IPS-15b (cell line): ENCODE measurements at regions not wholly inside any gene's neighbourhood (a gene's known extent, or its start where the extent isn't known, plus 50 kb on each side); places are given as distances from the start of the nearest gene placed in this dataset.

Experiments
- H3K27me3 ChIP-seq: one replicate; pipeline ENCODE4 v1.6.1; 2013; ENCODE audit warnings: low read length; ENCODE audit not compliant: control insufficient read depth, insufficient read depth
- H3K36me3 ChIP-seq: one replicate; pipeline ENCODE4 v1.6.1; 2013; ENCODE audit warnings: low read length; ENCODE audit not compliant: control insufficient read depth, insufficient read depth
- H3K4me1 ChIP-seq: one replicate; pipeline ENCODE4 v1.6.1; 2013; ENCODE audit warnings: mild to moderate bottlenecking, low read length; ENCODE audit not compliant: control insufficient read depth, insufficient read depth
- H3K4me3 ChIP-seq: one replicate; pipeline ENCODE4 v1.5.1; 2013; ENCODE audit warnings: low read depth, low read length
- H3K9ac ChIP-seq: one replicate; pipeline ENCODE4 v1.6.1; 2013; ENCODE audit warnings: low read depth, mild to moderate bottlenecking, low read length
- H3K9me3 ChIP-seq: one replicate; pipeline ENCODE4 v1.6.1; 2013; ENCODE audit warnings: mild to moderate bottlenecking, low read length; ENCODE audit not compliant: control insufficient read depth, insufficient read depth

DNA sequence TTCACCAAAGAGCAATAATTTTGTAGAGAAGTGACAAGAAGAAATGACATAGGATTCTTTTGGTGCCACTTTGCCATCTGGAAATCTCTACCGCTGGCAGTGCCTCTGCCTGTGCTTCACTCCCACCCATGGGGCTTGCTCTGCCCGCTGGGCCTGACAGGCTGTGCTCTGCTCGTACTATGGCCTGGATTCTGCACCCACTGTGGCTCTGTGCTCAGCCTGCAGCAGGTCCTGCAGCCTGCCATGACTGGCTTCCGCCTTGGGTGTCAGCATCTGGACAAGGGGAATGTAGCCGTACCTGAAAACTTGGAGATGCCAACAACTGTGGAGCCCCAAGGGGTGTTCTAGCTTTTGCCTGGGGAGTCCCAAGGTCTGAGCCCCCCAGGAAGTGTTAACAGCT is 792.3 kb downstream of the CDH8 start:
- Histone ChIP-seq H3K36me3 (no peaks in the 10 kb centered on the region), H3K9me3 (no peaks in the 10 kb centered on the region), H3K27me3 (no peaks in the 10 kb centered on the region), H3K4me1 (no peaks in the 10 kb centered on the region), H3K9ac (no peak overlapping the region), H3K4me3 (no peak overlapping the region)

DNA sequence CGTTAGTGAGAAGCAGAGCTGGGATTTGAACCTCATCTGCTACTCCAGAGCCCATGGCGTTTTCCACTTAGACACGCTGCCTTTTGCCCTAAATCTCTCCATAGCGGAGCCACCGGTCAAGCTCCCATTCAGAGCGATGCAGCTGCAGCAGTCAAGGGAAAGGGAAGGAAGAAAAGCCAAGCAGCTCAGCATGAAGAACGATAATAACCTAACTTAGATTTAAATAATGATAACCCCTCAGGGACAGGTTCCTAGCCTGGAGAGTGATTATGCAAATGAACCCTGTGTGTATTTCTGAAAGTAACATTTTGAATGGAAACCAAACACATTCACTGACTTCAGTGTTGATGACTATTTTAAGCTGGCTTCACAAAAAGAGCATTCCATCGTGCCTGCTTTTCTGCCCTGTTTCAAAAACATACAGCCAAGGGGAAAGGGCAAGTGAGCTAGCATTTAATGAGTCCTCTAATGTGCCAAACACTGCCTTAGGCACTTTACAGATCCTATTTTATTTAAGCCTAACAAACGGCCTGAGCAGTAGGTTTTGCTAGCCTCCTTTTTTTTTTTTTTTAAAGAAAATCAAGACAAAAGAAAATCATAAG is 798.3 kb downstream of the CDH8 start:
- Histone ChIP-seq H3K36me3 (no peaks in the 10 kb centered on the region), H3K4me1 (no peaks in the 10 kb centered on the region), H3K27me3 (no peaks in the 10 kb centered on the region), H3K9ac (no peak overlapping the region), H3K9me3 (no peaks in the 10 kb centered on the region), H3K4me3 (no peak overlapping the region)

DNA sequence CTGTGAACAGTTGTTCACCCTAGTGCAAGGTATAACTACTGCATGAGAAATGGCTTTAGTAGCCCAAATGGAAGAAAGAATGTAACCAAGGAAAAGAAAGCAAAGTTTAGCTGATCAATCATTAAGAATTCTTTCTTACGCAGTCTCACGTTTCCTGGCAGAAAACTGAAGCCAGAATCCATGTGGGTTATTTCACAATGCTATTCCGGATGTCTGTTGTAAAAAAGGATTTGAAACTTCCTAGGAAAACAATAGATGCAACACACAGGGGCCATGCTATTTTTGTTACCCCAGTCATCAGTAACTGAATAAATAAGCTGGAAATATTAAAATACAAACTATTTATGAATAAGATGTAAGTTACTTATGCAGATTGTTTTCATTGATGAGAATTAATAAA is 802.5 kb downstream of the CDH8 start:
- Histone ChIP-seq H3K9me3 (no peaks in the 10 kb centered on the region), H3K4me3 (no peak overlapping the region), H3K36me3 (no peaks in the 10 kb centered on the region), H3K4me1 (no peaks in the 10 kb centered on the region), H3K9ac (no peak overlapping the region), H3K27me3 (no peaks in the 10 kb centered on the region)

DNA sequence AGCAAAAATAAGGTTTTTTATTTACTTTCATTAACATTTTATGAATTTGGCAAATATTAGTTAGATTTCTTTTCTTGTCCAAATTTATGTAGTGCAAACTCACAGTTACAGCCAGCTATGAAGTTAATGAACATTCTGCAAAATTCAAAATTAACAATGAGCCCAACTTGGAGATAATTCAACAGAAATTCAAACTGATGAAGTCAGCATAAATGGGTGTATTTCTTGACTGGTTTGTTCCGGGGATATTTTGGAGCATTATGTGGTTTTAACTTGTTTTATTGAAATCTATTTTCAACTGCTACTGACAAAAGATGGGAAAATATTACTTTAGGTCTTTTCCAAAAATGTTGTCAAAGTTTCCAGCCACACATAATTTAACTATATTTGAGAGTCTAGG is 807.9 kb downstream of the CDH8 start:
- no peaks in the 10 kb centered on the region for H3K4me1 ChIP-seq
- H3K27me3 ChIP-seq = no peaks in the 10 kb centered on the region
- no peak overlapping the region for H3K9ac ChIP-seq
- H3K9me3 ChIP-seq = no peaks in the 10 kb centered on the region
- no peak overlapping the region for H3K4me3 ChIP-seq
- no peaks in the 10 kb centered on the region for H3K36me3 ChIP-seq

DNA sequence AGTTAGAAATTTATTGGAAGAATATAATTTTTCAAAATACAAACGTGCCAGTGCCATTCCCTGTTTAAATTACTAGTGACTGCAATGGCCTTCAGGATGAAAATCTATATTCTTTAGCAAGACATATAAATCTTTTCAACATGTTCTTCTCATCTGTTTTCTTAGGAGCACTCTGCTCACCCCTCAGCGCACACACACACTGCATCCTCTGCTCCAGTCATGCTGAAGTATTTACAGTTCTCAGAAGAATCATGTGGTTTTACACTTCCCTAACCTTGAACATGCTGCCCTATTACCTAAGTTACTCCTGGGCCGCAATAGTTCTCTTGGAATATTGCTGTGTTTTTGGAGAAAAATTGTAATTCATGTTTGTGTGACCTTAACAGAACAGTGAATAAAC is 820.6 kb downstream of the CDH8 start:
- H3K4me1 ChIP-seq = no peaks in the 10 kb centered on the region
- H3K4me3 ChIP-seq = no peak overlapping the region
- H3K27me3 ChIP-seq = no peaks in the 10 kb centered on the region
- no peaks in the 10 kb centered on the region for H3K36me3 ChIP-seq
- no peak overlapping the region for H3K9ac ChIP-seq
- no peaks in the 10 kb centered on the region for H3K9me3 ChIP-seq

DNA sequence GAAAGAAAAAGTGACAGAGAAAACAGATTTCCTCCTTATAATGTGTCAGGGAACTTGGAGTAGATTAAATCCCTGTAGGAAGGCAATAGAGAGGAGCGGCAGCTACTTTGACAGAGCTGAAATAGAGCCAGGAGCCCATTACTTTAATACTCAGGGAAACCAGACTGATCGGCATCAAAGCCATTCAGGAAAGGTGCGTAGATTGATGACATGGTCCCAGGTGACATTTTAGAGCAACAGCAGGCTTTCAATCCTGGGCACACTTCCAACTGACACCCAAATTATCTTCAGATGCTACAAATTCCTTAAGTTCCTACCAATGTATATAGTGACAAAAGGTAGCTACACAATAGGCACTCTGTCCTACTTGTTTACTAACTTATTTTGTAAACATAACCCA is 821.5 kb downstream of the CDH8 start:
- H3K9ac ChIP-seq = no peak overlapping the region
- no peaks in the 10 kb centered on the region for H3K9me3 ChIP-seq
- no peaks in the 10 kb centered on the region for H3K27me3 ChIP-seq
- H3K36me3 ChIP-seq = no peaks in the 10 kb centered on the region
- no peaks in the 10 kb centered on the region for H3K4me1 ChIP-seq
- H3K4me3 ChIP-seq = no peak overlapping the region

DNA sequence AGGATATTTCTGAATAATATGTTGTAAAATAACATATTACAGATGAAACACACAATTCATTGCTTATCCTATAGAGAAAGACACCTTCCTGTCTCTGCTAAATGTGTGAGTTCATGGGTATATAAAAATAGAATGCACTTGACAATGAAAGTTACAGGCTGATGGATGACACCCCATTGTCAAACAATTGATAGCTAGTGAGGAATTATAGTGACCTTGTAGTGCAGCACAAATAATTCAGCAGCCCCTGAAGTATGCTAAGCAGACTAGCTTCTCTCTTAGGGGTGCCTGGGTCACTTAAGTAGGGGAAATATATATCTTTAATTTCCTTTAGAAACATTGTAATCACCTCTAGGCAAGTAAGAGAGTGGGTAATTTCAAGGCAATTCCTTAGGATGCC is 826.2 kb downstream of the CDH8 start:
- no peak overlapping the region for H3K9ac ChIP-seq
- no peaks in the 10 kb centered on the region for H3K4me1 ChIP-seq
- no peaks in the 10 kb centered on the region for H3K27me3 ChIP-seq
- H3K9me3 ChIP-seq = no peaks in the 10 kb centered on the region
- H3K4me3 ChIP-seq = no peak overlapping the region
- no peaks in the 10 kb centered on the region for H3K36me3 ChIP-seq

DNA sequence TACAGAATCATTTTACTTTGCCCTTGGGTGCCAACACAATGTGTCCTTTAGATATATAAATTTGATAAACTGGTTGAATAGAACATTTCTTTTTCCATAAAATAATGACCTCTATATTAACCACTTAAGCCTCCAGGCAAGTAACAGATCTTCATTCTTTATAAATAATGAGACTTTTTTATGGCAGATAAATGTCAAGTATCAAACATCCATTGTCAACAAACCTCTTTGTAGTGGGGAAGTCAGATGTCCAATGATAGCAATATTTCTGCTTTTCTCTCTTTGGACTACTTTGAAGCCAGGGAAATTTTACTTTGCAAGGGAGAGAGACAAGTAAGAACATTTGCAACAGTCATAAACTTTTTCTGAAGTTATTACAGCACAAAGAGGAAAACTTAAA is 841.2 kb downstream of the CDH8 start:
- Histone ChIP-seq H3K9me3 (no peaks in the 10 kb centered on the region), H3K9ac (no peak overlapping the region), H3K27me3 (no peaks in the 10 kb centered on the region), H3K4me1 (no peaks in the 10 kb centered on the region), H3K36me3 (no peaks in the 10 kb centered on the region), H3K4me3 (no peak overlapping the region)

DNA sequence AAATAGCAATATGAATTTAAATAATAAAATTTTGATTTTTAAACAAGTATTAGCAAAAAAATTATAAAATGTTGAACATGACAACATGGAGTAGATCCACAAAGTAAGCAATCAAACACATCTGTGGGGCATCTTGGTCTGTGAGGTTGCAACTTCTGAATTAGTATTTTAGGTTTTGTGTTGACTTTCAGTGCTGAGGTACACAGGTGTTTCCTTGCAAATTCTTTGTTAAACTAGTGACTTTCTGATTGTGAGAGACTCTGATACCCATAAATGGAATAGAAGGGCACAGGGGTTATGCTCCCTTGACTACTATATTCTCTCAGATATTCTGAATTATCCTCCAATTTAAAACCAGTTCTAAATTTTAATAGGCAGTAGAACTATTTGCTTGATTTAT is 841.7 kb downstream of the CDH8 start:
- H3K9ac ChIP-seq = no peak overlapping the region
- no peaks in the 10 kb centered on the region for H3K27me3 ChIP-seq
- H3K9me3 ChIP-seq = no peaks in the 10 kb centered on the region
- H3K4me3 ChIP-seq = no peak overlapping the region
- H3K36me3 ChIP-seq = no peaks in the 10 kb centered on the region
- H3K4me1 ChIP-seq = no peaks in the 10 kb centered on the region

DNA sequence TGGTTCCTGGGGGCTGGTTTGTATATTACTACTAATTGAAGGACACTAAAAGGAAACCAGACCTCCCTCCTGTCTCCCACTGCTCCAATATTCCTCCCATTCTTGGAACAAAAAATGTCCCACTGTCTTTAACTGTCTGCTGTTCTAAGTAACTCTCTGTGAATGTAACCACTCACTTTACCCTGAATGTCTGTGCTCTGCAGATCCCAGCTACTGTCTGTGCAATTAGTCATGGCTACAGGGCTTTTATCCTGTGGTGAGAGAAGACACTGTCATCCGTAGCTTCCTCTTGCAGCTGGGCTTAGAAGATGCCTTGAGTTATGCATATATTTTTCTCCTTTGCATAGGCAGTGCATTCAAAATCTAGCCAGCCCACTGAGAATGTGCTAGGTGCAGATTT is 853.8 kb downstream of the CDH8 start:
- no peaks in the 10 kb centered on the region for H3K27me3 ChIP-seq
- H3K9me3 ChIP-seq = no peaks in the 10 kb centered on the region
- no peaks in the 10 kb centered on the region for H3K4me1 ChIP-seq
- no peak overlapping the region for H3K4me3 ChIP-seq
- no peak overlapping the region for H3K9ac ChIP-seq
- no peaks in the 10 kb centered on the region for H3K36me3 ChIP-seq

DNA sequence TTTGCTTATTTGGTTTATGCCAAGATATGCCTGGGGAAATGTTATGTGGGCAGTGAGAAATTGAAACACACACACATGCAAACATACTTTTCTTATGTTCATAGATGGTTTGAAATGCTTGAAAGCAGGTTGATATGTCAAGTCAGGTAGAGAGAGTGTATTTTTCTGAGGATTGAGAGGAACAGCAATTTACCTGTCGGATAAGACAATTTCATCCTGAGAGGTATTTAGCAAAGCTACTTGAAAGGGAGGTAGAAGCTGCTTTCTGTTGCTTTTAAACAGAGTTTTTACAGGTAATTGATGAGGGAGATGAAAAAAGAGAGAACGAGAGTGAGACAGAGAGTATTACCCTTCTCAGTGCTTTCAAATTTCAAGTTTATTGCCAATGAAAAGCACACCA is 854.3 kb downstream of the CDH8 start:
- Histone ChIP-seq H3K27me3 (no peaks in the 10 kb centered on the region), H3K9ac (no peak overlapping the region), H3K9me3 (no peaks in the 10 kb centered on the region), H3K4me3 (no peak overlapping the region), H3K4me1 (no peaks in the 10 kb centered on the region), H3K36me3 (no peaks in the 10 kb centered on the region)

DNA sequence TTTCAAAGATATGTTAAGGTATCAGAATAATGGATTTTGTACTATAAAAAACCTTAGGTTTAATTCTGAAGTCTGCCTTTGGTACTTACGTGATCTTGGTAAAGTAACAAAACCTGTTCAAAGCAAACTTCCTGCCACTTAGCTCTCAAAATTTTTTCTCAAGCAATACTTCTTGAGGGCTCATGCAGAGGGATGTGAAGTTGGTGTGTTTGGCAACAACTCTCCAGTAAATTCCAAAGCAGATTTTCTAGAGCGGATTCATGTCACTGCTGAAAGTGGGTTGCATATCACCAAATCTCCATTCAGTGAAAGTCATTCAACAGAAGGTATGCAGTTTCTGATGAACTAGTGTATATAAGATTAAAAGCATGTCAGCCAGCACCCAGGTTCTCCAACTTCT is 856.7 kb downstream of the CDH8 start:
- no peak overlapping the region for H3K9ac ChIP-seq
- no peaks in the 10 kb centered on the region for H3K36me3 ChIP-seq
- no peak overlapping the region for H3K4me3 ChIP-seq
- no peaks in the 10 kb centered on the region for H3K27me3 ChIP-seq
- no peaks in the 10 kb centered on the region for H3K9me3 ChIP-seq
- no peaks in the 10 kb centered on the region for H3K4me1 ChIP-seq

DNA sequence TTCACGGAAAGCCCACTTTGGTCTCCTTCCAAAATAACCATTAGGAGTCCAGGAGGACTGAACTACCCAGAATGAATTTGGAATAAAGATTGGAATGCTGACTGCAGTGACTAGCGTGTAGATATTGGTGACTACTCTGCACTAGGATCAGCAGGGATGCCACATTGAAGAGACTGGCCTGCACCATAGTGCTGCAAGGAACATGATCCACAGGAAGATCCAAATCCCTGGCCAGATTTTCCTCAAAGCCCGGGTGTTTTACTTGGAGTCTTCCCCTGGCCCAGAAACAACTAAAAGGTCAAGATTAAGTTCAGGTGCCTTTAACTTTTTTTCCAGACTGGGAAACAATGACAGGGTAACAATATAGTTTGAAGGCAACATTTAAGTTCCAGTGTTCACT is 870.4 kb downstream of the CDH8 start:
- no peak overlapping the region for H3K4me3 ChIP-seq
- H3K9me3 ChIP-seq = no peaks in the 10 kb centered on the region
- H3K4me1 ChIP-seq = no peaks in the 10 kb centered on the region
- no peaks in the 10 kb centered on the region for H3K27me3 ChIP-seq
- H3K9ac ChIP-seq = no peak overlapping the region
- no peaks in the 10 kb centered on the region for H3K36me3 ChIP-seq
